ENCODE measurements at regions not wholly inside any gene's neighbourhood (a gene's known extent, or its start where the extent isn't known, plus 50 kb on each side); places are given as distances from the start of the nearest gene placed in this dataset.

GRCh38 chr6:122118945-122119506 is 280.4 kb upstream of the HSF2 start:
- DNase-seq = no peak

GRCh38 chr6:122122202-122122601 is 277.2 kb upstream of the HSF2 start:
- no peak for DNase-seq

- no peak for DNase-seq
Observed at GRCh38 chr6:122122686-122123085, 276.8 kb upstream of the HSF2 start.

- DNase-seq = no peak
Observed at GRCh38 chr6:122124908-122125307, 274.5 kb upstream of the HSF2 start.

GRCh38 chr6:122126894-122127293 is 272.6 kb upstream of the HSF2 start:
- DNase-seq = no peak

GRCh38 chr6:122128445-122128844 is 271.0 kb upstream of the HSF2 start:
- no peak for DNase-seq

- no peak for DNase-seq
Observed at GRCh38 chr6:122129313-122130025, 270.0 kb upstream of the HSF2 start.

GRCh38 chr6:122130026-122130348 is 269.5 kb upstream of the HSF2 start:
- DNase-seq = no peak

- no peak for DNase-seq
Observed at GRCh38 chr6:122130518-122130917, 268.9 kb upstream of the HSF2 start.

GRCh38 chr6:122136386-122136785 is 263.1 kb upstream of the HSF2 start:
- no peak for DNase-seq

GRCh38 chr6:122140031-122140430 is 259.4 kb upstream of the HSF2 start:
- DNase-seq = no peak

- no peak for DNase-seq
Observed at GRCh38 chr6:122141246-122141645, 258.2 kb upstream of the HSF2 start.

- DNase-seq = no peak
Observed at GRCh38 chr6:122143813-122144601, 255.4 kb upstream of the HSF2 start.

GRCh38 chr6:122145246-122145645 is 254.2 kb upstream of the HSF2 start:
- DNase-seq = no peak

GRCh38 chr6:122145741-122146240 is 253.7 kb upstream of the HSF2 start:
- no peak for DNase-seq

- no peak for DNase-seq
Observed at GRCh38 chr6:122147291-122147690, 252.2 kb upstream of the HSF2 start.

- no peak for DNase-seq
Observed at GRCh38 chr6:122151066-122151465, 248.4 kb upstream of the HSF2 start.

GRCh38 chr6:122151763-122152162 is 247.7 kb upstream of the HSF2 start:
- no peak for DNase-seq

- no peak for DNase-seq
Observed at GRCh38 chr6:122153557-122153956, 245.9 kb upstream of the HSF2 start.

GRCh38 chr6:122154155-122154554 is 245.3 kb upstream of the HSF2 start:
- DNase-seq = no peak

- DNase-seq = peak in 1 of 2 donors; percentile 22
Observed at GRCh38 chr6:122154912-122155575, 244.4 kb upstream of the HSF2 start.

- DNase-seq = no peak
Observed at GRCh38 chr6:122161136-122161535, 238.3 kb upstream of the HSF2 start.

- DNase-seq = no peak
Observed at GRCh38 chr6:122165014-122165413, 234.4 kb upstream of the HSF2 start.

Measured in right lung (tissue), 2 donors.